ENCODE measurements at regions not wholly inside any gene's neighbourhood (a gene's known extent, or its start where the extent isn't known, plus 50 kb on each side); places are given as distances from the start of the nearest gene placed in this dataset.

- Histone ChIP-seq H3K4me1 (ENCODE audit: insufficient read depth) (no peaks in the 10 kb centered on the region), H3K27ac (ENCODE audit: low read depth) (no peak overlapping the region), H2AFZ (no peak overlapping the region), H3K4me2 (no peak overlapping the region), H3K9me2 (ENCODE audit: insufficient read depth) (peaks cover 5% of the 10 kb centered on the region; the same call in 1 of the 2 replicates), H3K27me3 (ENCODE audit: insufficient read depth) (no peaks in the 10 kb centered on the region), H3K79me2 (replicated peaks; ENCODE audit: insufficient read depth) (no peaks in the 10 kb centered on the region), H3K4me3 (no peak overlapping the region), H4K20me1 (replicated peaks; ENCODE audit: insufficient read depth) (no peaks in the 10 kb centered on the region), H3F3A (replicated peaks; ENCODE audit: low read depth) (no peaks in the 10 kb centered on the region), H3K36me3 (ENCODE audit: insufficient read depth) (no peaks in the 10 kb centered on the region)
- H3K27me3 Mint-ChIP-seq (ENCODE audit: insufficient read depth, low read depth, poor library complexity) = no peaks in the 10 kb centered on the region
- H3K4me3 Mint-ChIP-seq = no peak overlapping the region
- no peak overlapping the region for H3K27ac Mint-ChIP-seq
- no peaks in the 10 kb centered on the region for H3K9me3 Mint-ChIP-seq
- no peaks in the 10 kb centered on the region for H3K36me3 Mint-ChIP-seq (ENCODE audit: low read depth)
- ATAC-seq (no peak), DNase-seq (ENCODE audit: low spot score) (no peak)
- peaks cover 5% of the 10 kb centered on the region; the same call in 1 of the 3 replicates for H3K4me1 Mint-ChIP-seq
- TF ChIP-seq EZH2 (IDR thresholded peaks at IDR 0.05; ENCODE audit: low read depth, unreplicated experiment) (no peak), ZNF114 (CRISPR knock-in tag; IDR thresholded peaks at IDR 0.05) (no peak), ZNF331 (CRISPR knock-in tag; IDR thresholded peaks at IDR 0.05; ENCODE audit: low read depth) (no peak), STAT1 (IDR thresholded peaks at IDR 0.05; ENCODE audit: unreplicated experiment) (no peak), CREB1 (CRISPR knock-in tag; IDR thresholded peaks at IDR 0.05; ENCODE audit: low read depth) (no peak), JUNB (IDR thresholded peaks at IDR 0.05; ENCODE audit: unreplicated experiment) (no peak)
- TF ChIP-seq, protein P1, sequence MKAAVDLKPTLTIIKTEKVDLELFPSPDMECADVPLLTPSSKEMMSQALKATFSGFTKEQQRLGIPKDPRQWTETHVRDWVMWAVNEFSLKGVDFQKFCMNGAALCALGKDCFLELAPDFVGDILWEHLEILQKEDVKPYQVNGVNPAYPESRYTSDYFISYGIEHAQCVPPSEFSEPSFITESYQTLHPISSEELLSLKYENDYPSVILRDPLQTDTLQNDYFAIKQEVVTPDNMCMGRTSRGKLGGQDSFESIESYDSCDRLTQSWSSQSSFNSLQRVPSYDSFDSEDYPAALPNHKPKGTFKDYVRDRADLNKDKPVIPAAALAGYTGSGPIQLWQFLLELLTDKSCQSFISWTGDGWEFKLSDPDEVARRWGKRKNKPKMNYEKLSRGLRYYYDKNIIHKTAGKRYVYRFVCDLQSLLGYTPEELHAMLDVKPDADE (IDR thresholded peaks at IDR 0.05) = no peak
- TF ChIP-seq, protein P2, sequence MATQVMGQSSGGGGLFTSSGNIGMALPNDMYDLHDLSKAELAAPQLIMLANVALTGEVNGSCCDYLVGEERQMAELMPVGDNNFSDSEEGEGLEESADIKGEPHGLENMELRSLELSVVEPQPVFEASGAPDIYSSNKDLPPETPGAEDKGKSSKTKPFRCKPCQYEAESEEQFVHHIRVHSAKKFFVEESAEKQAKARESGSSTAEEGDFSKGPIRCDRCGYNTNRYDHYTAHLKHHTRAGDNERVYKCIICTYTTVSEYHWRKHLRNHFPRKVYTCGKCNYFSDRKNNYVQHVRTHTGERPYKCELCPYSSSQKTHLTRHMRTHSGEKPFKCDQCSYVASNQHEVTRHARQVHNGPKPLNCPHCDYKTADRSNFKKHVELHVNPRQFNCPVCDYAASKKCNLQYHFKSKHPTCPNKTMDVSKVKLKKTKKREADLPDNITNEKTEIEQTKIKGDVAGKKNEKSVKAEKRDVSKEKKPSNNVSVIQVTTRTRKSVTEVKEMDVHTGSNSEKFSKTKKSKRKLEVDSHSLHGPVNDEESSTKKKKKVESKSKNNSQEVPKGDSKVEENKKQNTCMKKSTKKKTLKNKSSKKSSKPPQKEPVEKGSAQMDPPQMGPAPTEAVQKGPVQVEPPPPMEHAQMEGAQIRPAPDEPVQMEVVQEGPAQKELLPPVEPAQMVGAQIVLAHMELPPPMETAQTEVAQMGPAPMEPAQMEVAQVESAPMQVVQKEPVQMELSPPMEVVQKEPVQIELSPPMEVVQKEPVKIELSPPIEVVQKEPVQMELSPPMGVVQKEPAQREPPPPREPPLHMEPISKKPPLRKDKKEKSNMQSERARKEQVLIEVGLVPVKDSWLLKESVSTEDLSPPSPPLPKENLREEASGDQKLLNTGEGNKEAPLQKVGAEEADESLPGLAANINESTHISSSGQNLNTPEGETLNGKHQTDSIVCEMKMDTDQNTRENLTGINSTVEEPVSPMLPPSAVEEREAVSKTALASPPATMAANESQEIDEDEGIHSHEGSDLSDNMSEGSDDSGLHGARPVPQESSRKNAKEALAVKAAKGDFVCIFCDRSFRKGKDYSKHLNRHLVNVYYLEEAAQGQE (IDR thresholded peaks at IDR 0.05; ENCODE audit: unreplicated experiment) = no peak
- TF ChIP-seq, protein P3, sequence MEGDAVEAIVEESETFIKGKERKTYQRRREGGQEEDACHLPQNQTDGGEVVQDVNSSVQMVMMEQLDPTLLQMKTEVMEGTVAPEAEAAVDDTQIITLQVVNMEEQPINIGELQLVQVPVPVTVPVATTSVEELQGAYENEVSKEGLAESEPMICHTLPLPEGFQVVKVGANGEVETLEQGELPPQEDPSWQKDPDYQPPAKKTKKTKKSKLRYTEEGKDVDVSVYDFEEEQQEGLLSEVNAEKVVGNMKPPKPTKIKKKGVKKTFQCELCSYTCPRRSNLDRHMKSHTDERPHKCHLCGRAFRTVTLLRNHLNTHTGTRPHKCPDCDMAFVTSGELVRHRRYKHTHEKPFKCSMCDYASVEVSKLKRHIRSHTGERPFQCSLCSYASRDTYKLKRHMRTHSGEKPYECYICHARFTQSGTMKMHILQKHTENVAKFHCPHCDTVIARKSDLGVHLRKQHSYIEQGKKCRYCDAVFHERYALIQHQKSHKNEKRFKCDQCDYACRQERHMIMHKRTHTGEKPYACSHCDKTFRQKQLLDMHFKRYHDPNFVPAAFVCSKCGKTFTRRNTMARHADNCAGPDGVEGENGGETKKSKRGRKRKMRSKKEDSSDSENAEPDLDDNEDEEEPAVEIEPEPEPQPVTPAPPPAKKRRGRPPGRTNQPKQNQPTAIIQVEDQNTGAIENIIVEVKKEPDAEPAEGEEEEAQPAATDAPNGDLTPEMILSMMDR (conservative IDR thresholded peaks at IDR 0.05; ENCODE audit: low read depth in 2 of 2) = no peak
These were observed 229.5 kb downstream of the SHQ1 start for GRCh38 chr3:72618739-72619138.
